Myocyte (in vitro differentiated cells): ENCODE measurements at regions not wholly inside any gene's neighbourhood (a gene's known extent, or its start where the extent isn't known, plus 50 kb on each side); places are given as distances from the start of the nearest gene placed in this dataset.
"Not testable (repeated sequence)": the region's sequence is repeated elsewhere in the genome, so short reads cannot be mapped to it uniquely, and the experiment has no call there.

Source experiments
- DNase-seq: peaks from one replicate; pipeline ENCODE4 v3.0.0-alpha.2; 2012; ENCODE audit warnings: low read depth

DNA sequence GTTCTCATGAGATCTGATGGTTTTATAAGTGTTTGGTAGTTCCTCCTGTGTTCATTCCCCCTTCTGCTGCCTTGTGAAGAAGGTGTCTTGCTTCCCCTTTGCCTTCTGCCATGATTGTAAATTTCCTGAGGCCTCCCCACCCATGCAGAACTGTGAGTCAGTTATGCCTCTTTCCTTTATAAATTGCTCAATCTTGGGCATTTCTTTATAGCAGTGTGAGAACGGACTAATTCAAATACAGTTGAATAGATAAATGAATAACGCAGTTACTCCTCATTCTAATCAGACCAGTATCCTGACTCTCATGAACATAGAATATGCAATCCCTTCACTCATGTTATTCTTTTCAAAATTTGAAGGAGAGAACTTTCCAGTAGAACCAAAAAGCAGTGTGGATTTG is 375.0 kb upstream of the FZD8 start:
- DNase-seq, result no peak

DNA sequence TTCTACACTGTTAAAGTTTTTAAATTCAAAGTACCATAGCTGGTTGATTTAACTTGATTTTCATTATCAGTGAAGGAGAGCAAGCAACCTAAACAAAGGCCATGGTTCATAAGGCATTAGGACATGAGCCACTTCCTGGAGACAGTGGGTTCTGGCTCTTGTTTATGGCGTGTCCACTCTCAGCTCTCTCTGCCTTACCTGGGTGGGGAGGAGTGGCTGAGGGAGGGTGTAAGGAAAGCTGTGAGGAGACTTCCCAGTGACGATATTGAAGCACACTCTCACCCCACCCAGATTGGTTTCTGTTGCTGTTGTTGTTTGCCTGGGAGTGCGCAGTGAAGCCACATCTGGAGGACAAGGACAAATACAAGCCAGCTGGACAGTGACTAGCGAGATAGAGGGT is 365.3 kb upstream of the FZD8 start:
- no peak for DNase-seq

DNA sequence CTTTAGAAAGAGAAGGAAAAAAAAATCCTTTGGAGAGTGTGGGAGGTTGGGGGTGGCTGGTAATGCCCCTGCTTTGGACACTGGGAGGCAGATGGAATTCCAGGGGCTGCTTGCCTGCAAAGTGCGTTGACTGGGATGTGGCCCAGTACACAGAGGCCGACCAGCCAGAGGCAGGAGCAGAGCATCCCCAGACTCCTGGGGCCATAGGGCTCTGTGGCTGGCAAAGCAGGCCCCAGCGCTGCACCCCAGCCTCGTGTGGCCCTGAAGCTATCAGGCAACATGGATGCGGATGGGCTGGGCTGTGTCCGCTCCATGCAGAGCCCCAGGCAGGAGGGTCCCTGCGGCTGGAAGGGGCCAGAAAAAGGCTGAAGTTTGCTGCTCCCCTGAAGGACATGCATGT is 361.6 kb upstream of the FZD8 start:
- DNase-seq, result no peak

DNA sequence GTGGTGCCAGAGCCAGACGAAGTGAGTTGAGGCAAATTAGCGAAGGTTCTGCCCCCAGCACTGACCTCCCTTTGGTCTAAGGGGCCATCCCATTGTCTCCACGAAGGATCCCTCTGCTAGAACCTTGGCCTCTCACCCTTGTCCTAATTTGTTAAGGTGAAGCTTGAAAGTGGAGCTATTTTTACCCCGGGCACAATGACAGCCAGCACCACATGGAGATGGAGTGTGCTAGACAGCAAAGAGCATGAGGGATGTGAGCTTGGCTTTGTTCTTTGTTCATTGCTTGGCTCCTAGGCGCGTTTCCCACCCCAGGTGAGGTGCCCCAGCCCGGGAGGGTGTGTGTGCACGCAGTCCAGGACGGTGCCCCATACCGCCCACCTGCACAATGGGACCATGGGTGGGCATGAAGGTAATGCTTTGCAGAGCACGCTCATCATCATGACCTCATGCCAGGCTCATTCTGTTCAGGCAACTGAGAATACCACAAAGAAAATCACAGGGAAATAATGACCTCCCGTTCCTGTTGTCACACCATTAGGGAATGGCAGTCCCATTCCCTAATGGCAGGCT is 361.0 kb upstream of the FZD8 start:
- DNase-seq, result no peak

DNA sequence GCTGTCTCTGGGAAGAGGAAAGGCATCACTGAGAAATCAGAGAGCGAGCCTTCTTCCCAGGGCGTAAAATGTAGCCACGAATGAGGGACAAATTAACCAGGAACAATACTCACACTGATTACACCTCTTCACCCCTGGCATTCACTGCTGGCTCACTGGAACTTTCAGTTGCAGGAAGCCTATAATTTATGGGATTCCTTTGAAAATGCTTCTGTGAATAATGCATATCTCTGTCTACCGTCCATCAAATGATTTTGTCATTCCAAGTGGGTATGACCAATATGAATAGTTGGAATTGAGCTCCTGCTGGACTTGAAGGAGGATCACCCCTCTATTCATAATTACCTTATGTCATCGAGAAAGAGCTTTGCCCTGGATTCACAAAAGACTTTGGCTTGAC is 360.3 kb upstream of the FZD8 start:
- no peak for DNase-seq

DNA sequence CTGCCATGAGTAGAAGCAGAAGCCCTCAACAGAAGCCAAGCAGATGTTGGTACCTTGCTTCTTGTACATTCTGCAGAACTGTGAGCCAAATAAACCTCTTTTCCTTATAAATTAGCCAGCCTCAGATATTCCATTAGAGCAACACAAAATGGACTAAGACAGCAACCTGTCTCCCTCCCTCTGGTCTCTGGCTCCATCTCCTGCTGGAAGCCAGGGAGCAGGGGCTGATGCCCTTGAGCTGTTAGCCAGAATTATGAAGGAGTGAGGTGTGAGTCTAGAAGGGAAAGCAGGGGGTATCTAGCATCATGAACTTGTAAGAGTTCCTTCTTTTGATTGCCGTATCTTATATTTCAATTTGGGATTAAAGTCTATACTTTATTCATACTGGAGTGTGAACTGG is 358.7 kb upstream of the FZD8 start:
- not testable (repeated sequence) for DNase-seq

DNA sequence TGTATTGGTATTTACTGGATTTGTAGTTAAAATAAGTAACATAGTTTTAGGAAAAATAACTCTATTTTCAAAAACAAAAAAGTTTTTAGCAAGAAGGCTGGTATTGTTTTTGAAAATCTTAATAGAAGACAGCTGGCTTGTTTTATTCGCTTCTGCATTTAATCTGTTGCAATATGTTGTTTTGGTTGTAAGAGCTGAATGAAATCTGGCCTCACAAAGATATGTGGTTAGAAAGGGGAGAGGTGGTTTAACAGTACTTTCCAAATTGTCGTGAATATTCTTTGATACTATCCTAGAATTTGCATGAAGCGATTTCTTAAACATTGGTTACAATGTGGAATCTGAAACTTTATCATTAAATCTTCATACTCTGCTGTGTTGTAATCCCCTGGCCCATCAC is 355.9 kb upstream of the FZD8 start:
- DNase-seq, result no peak

DNA sequence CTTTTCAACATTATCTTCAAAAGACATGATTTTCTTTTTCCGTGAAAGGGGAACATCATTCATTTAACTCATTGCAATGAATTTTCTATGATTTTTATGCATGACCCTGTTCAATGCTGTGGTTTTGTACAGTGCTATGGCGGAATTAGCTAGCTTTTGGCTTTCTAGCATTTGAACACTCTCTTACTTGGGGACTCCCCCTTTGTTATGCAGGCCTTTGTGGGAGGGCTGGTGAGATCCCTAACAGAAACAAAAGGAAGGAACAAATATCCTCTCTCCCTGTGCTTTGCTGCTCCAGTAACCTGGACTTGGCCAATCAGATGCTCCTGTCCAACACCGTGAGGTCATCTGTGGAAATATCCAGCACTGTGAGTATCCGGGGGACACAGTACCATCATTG is 353.4 kb upstream of the FZD8 start:
- no peak for DNase-seq

DNA sequence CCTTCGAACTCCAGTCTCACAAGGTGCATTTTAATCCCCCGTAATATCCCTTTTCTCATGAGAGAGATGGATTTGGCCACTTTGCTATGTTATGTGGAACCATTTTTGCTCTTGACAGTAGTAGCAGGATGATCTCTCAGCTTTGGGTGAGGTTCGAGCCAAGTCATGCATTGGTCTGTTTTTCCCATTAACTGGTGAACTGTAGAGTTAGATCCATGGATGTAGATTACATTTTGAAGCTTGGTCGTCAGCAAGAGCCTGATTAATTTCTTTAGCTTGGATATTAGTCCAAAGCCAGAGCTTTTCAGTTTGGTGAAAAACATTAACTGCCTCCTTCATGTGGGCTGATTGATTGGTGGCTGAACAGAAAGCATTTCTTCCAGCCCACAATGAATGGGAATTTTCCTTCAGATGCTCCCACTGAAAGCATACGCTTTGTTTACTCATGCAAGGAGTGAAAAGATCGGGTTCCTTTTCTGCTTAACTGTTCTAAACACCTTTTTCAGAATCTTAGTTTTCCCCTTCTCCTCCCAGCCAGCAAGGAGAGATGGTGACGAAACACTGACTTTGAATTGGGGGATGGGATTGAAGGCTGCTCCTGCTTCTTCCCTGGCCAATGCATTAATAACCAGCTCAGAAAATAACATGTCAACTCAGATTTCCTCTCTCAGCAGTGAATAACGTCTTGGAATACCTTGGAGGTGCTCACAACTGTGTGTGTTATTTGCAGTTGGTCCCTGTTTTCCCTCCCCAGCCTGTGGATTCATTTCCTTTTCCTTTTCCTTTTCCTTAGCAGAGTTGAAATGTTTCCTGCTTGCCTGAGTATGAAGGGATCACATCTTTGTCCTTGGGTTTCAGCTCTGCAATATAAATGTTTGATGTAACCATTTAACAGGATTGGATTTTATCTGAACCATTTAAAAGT is 351.8 kb upstream of the FZD8 start:
- no peak for DNase-seq

DNA sequence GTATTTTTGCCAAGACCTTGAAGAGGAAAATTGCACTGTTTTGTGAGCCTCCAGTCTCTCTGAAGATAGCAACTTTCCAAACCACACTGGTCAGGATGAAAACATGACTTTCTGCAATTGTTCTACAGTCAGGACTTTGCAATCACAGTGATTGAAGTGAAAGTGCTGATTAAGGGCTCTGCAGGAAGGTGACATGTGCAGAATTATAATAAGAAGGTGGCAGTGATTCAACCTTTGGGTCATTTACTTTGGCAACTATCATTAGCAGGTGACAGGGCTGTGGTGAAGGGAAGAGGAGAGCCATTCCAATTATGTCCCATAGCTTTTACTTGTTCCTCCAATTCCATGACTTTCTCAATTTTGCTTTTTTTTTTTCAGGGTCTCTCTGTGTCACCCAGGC is 350.0 kb upstream of the FZD8 start:
- DNase-seq, result peak; percentile 2

DNA sequence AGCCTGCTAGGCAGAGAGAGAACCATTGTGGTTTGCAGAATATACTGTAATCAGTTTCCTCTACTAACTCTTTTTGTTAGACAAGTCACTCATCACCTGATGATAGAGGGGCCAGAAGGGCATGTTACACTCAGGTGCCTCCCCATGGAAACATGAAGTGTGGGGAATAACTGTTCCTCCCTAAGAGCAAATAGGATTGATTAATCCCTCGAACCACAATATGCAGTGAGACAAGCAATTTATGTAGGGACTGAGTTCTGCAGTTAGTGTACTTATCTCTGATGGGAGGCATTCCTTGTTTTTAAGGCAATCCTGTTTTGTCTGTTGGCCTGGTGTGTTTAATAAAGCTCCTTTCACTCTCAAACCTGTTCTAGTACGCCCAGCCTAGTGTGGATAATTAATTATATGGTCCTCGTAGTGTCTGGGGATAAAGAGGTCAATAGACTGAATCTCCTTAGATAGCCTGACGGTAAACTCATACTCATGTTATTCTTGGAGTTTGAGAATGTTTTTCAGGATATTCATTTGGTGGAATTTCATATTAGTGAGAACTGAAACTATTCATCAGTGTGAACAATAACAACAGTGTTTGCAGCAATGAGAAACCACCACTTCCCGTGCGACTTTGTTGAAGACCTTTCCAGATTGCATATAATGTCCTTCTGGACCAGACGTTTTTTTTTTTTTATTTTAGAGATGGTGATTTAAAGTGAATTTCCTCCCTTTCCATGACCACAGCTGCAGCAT is 344.8 kb upstream of the FZD8 start:
- no peak for DNase-seq

DNA sequence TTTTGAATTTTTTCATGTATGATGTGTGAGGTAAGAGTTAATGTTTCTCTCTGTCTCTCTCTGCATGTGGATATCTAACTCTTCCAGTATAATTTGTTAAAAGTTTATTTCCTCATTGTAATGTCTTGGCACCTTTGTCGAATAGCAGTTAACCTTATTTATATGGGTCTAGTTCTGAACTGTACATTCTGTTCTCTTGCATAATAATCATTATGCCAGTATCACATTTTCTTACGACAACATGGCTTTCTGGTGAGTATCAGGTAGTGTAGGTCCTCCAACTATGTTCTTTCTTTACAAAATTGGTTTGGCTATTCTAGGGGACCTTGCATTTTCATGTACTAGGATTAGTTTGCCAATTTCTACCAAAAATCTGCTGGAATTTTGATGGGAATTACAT is 337.0 kb upstream of the FZD8 start:
- no peak for DNase-seq

DNA sequence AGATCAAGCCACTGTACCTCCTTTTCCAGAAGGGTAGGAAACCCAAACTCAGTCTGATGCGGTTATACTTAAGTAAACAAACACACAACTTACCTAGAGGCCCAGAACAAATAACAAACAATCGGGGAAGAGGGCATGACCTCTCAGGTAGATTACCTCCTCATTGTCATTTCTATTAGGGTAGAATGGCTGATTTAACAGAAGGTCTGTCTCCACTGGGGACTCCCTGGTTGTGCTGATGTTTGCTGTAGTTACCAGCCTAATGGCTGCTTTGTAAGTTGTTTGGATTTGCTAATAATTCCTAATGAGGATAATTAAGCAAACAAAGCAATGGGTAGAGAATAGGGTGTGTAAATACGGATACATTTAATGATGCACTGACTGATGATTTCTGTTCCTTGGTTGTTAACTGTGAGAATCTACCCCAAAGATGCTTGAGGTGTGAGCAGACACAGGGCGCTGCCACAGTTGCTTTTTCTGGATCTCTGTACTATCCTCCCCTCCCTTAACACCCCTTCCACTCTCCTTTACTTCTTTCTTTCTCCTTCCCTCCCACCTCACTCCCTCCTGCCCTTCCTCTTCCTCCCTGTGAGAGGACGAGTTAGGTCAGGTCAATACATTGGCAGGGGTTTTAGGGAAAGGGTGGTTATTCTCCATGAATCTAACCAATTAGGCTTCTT is 332.0 kb upstream of the FZD8 start:
- DNase-seq, result not testable (repeated sequence)

DNA sequence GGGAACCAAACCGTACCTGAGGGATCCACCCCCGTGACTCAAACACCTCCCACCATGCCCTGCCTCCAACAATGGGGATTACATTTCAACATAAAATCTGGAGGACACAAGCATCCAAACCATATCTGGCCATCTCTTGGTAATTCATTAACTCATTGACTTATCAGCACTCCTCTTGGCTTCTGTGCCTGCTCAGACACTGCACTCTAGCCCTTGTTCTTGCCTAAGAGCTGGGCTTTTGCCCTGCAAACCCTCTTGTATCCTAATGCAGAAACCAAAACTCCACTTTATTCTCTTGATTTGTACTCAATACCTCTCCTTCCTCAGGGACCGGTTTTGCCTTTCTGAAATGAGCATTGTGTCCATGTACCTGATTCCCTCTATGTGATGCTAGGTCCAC is 330.2 kb upstream of the FZD8 start:
- no peak for DNase-seq

DNA sequence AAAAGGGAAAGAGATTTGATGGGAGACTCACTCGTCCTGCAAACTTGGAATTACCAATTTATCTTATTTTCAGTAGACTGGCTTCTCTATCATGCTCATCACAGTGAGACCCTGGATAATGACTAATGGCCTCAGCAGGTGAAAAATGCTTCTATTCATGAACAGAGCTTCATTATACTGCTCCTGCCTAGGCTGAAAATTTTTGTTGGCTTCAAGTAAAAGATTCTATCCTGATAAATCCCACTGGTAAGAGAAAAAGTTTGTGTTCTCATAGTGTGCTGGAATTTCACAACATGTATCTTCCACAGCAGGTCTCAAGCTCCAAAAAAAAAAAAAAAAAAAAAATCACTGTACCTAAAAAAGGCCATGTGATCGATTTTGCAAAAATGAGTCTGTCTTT is 329.3 kb upstream of the FZD8 start:
- DNase-seq, result no peak

DNA sequence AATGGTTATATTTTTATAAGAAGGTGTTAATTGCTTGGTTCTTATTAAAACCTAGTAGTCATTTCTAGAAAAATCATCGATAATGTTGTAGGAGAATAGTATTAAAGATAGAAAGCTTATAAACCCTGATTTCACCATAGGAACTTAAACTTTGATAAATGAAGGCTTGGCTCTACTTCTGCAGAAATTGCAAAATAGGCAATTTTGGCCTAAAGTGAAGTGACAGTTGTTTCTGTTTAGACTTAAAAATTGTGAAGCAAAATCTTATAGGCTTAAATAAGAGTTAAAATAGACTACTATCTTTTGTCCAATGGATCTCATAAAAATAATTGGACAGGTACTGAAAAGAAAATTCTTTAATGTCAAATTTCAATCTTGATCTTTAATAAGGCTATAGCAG is 321.6 kb upstream of the FZD8 start:
- DNase-seq, result no peak

DNA sequence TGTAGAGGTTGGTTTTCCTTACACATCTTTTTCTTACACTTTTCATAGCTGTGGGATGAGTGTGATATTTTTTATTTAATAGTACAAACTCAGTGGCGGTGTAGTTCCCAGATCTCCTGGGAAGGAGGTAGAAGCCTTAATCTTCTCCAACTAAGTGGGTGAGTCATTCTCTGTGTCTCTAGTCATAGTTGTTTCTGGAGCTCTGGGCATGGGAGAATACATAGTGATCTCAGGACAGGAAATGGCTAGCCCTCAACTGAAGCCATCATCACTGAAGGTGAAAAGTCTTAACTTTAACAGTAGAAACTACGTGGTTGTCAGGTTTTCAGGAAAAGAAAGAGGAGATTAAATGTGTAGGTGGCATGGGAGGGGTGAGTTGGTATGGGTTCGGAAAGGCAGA is 319.4 kb upstream of the FZD8 start:
- DNase-seq, result no peak

DNA sequence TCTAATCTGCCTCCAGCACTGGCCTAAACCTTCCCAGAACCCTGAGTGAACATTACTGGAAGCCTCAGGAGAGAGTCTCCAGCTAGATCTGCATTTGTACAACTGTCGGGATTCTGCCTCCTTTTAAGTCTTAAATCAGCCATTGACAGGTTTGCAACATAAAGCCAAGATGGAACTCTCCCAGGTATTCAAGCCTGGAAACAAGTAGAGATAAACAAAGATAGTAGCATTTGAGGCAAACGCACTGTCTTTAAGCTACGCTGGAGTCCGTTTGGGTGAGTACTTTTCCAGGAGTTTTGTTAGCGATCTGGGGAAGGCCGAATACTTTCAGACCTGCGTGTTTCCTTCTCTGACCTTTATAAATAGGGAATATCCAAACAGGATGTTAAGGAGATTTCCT is 317.2 kb upstream of the FZD8 start:
- DNase-seq, result no peak

DNA sequence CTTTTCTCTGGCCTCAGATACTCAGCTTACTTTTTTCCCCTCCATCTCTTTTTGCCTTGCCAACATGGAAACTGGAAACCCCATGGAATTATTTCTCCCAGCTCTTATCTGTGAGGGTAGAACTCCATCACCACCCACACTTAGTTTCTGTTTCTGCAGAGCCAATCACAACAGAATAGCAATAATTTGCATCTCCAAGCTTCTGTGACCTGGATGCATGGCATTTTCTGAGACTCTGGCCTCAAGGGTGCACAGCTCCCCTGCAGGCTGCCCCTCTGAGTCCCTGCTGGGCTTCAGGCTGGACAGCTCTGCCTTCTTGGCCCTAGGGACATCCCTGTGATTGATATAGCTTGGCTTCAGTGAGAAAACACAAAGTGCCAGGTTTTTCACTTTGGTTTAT is 316.5 kb upstream of the FZD8 start:
- not testable (repeated sequence) for DNase-seq

DNA sequence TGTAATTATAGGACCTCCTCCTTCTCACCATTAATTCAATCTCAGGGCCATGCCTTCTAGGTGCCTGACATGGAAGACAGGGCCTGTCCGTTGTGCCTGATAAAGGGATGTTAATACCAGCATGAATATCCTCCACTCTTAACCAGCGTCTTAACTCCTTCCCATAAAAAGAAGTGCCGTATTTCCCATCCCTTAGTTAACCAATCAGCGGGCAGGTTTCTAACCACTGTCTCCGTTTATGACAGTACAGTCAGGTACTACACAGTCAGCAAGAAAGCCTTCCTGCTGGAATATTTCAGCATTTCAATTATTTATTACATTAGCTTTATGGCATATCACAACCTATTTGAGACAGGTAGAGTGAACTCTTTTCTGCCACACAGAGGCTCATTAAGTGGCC is 308.6 kb upstream of the FZD8 start:
- no peak for DNase-seq

DNA sequence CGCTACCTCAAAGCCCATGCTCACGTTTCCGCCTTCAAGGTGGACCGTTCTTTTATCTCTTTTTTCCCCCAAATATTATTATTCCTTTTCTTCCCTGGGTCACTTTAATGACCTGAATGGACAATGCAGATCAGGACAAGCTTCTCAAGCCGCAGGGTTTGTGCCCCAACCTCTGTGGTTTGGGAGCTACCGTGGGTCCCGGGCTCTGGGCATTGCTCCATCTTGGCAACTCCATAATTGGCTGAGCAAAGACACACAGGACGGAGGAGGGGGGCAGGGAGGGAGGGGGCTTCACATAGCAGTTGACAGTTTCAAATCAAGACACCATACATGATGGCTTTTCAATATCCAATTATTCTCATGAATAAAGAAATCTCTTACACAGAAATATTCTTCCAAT is 308.1 kb upstream of the FZD8 start:
- no peak for DNase-seq

DNA sequence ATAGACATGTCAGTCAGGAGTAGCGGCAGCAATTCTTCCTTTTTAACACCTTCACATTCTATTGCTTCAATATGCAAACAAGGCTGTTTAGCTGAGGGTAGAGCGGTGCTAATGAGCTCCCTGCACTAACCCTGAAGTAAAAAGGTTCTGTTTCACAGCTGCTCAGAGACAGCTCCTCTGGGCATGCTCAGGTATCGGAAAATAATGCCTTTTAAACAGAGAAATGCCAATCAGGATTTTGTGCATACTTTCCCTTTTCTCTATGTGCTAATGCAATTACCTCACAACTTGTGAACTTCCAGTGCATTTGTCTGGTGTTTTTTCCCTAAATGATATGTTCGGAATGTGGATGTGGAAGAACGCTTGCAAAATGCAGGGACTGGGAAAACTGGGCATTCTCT is 307.7 kb upstream of the FZD8 start:
- DNase-seq, result no peak
